ENCODE measurements at regions not wholly inside any gene's neighbourhood (a gene's known extent, or its start where the extent isn't known, plus 50 kb on each side); places are given as distances from the start of the nearest gene placed in this dataset.

DNA sequence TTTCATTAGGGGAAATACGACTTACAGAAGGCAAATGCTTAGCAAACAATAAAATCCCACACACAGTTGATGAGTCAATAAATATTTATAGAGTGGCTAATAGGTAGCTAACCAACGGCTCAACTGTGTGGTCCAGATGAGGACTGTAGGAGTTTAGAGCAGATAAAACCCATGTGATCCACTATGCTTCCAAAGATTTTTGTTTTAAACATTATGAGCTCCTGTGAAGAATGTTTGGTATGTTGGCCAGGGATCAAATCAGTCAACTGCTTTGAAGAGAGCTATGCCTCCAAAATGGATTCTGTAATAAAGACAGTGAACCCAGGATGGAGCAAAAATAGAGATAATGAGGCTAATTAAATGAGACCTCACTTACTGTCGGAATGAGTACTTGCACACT lies 72.3 kb upstream of the COL11A1 start:
- ChIA-PET POLR2A (no interaction called here), CTCF (no interaction called here)
- Mint-ChIP-seq H3K27me3 (ENCODE audit: low read depth) (no peaks in the 10 kb centered on the region), H3K4me3 (no peak overlapping the region), H3K4me1 (ENCODE audit: low read depth) (no peaks in the 10 kb centered on the region), H3K36me3 (ENCODE audit: low read depth) (no peaks in the 10 kb centered on the region), H3K9me3 (ENCODE audit: insufficient read depth) (no peaks in the 10 kb centered on the region), H3K27ac (no peak overlapping the region)
- ATAC-seq (no peak), DNase-seq (no peak)

DNA sequence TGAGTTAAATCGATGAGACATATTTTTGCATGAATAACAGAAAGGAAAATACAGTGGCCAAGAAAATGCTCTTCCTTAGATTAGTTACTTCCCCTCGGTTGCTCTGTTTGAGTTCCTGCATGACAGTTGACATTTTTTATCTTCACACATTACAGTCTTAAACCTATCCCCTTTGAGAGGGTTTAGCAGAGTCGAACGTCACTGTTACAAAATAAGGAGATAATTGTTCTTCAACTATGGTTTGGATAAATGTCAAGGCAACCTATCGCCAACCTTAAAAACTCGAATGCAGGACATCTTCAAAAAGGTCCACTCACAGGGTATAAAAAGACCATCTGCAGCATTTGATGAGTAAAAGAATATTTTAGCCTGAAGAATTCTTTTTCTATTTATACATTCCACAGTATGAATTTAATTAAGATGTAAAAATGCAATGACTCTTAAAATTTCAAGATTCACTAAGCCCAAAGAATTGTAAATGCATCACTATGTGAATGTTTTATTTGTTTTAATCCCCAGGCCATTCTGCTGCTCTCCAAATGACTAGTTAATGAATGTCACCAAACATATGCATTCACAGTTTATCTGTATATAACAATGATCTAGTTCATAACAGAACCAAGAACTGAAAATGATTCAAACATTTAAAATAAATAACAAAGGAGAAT lies 68.9 kb upstream of the COL11A1 start:
- Mint-ChIP-seq H3K9me3 (ENCODE audit: insufficient read depth) (no peaks in the 10 kb centered on the region), H3K36me3 (ENCODE audit: low read depth) (no peaks in the 10 kb centered on the region), H3K4me3 (no peak overlapping the region), H3K27me3 (ENCODE audit: low read depth) (no peaks in the 10 kb centered on the region), H3K27ac (no peak overlapping the region), H3K4me1 (ENCODE audit: low read depth) (no peaks in the 10 kb centered on the region)
- POLR2A ChIA-PET = no interaction called here
- CTCF ChIA-PET = no interaction called here
- ATAC-seq (no peak), DNase-seq (no peak)

- DNase-seq (no peak), ATAC-seq (no peak)
- H3K4me3 Mint-ChIP-seq = no peak overlapping the region
- no peaks in the 10 kb centered on the region for H3K9me3 Mint-ChIP-seq (ENCODE audit: insufficient read depth)
- no peaks in the 10 kb centered on the region for H3K36me3 Mint-ChIP-seq (ENCODE audit: low read depth)
- POLR2A ChIA-PET = no interaction called here
- no peak overlapping the region for H3K27ac Mint-ChIP-seq
- no peaks in the 10 kb centered on the region for H3K4me1 Mint-ChIP-seq (ENCODE audit: low read depth)
- CTCF ChIA-PET = no interaction called here
- H3K27me3 Mint-ChIP-seq (ENCODE audit: low read depth) = no peaks in the 10 kb centered on the region
Observed at GRCh38 chr1:103171041-103171590, 62.8 kb upstream of the COL11A1 start.

- ChIA-PET POLR2A (no interaction called here), CTCF (no interaction called here)
- ATAC-seq (no peak), DNase-seq (no peak)
- no peak overlapping the region for H3K4me3 Mint-ChIP-seq
- no peaks in the 10 kb centered on the region for H3K27me3 Mint-ChIP-seq (ENCODE audit: low read depth)
- no peaks in the 10 kb centered on the region for H3K4me1 Mint-ChIP-seq (ENCODE audit: low read depth)
- no peaks in the 10 kb centered on the region for H3K9me3 Mint-ChIP-seq (ENCODE audit: insufficient read depth)
- no peaks in the 10 kb centered on the region for H3K36me3 Mint-ChIP-seq (ENCODE audit: low read depth)
- no peak overlapping the region for H3K27ac Mint-ChIP-seq
Observed at GRCh38 chr1:103170609-103171008, 62.3 kb upstream of the COL11A1 start.

GRCh38 chr1:103162360-103162759 lies 54.0 kb upstream of the COL11A1 start:
- H3K9me3 Mint-ChIP-seq (ENCODE audit: insufficient read depth) = no peaks in the 10 kb centered on the region
- H3K27me3 Mint-ChIP-seq (ENCODE audit: low read depth) = no peaks in the 10 kb centered on the region
- DNase-seq (no peak), ATAC-seq (no peak)
- H3K27ac Mint-ChIP-seq = no peak overlapping the region
- POLR2A ChIA-PET = interaction anchor here (0.6 kb wide), 1 partner anchor 180 kb away, joined by 3 read pairs; no protein-coding TSS in a partner anchor
- H3K4me3 Mint-ChIP-seq = no peak overlapping the region
- no peaks in the 10 kb centered on the region for H3K36me3 Mint-ChIP-seq (ENCODE audit: low read depth)
- no peaks in the 10 kb centered on the region for H3K4me1 Mint-ChIP-seq (ENCODE audit: low read depth)
- CTCF ChIA-PET = no interaction called here

- Mint-ChIP-seq H3K27ac (no peak overlapping the region), H3K4me3 (no peak overlapping the region), H3K27me3 (ENCODE audit: low read depth) (no peaks in the 10 kb centered on the region), H3K9me3 (ENCODE audit: insufficient read depth) (no peaks in the 10 kb centered on the region), H3K36me3 (ENCODE audit: low read depth) (no peaks in the 10 kb centered on the region), H3K4me1 (ENCODE audit: low read depth) (no peaks in the 10 kb centered on the region)
- ChIA-PET CTCF (no interaction called here), POLR2A (no interaction called here)
- ATAC-seq = no peak
- DNase-seq = no peak
Observed at GRCh38 chr1:103160281-103160680, 52.0 kb upstream of the COL11A1 start.
